Mesenchymal stem cell (in vitro differentiated cells and primary cell): ENCODE measurements at regions not wholly inside any gene's neighbourhood (a gene's known extent, or its start where the extent isn't known, plus 50 kb on each side); places are given as distances from the start of the nearest gene placed in this dataset.
A peak's percentile ranks its signal among the peaks of the same experiment; 100 is the strongest.

ENCODE experiments used
- DNase-seq: peaks from one replicate; pipeline ENCODE4 v3.0.0-alpha.2; 2013
- H2AFZ ChIP-seq: one replicate; pipeline ENCODE4 v1.6.1; 2013; ENCODE audit warnings: low read depth, mild to moderate bottlenecking, control low read depth, inconsistent platforms, low read length, moderate library complexity
- H2AK5ac ChIP-seq: 2 replicates; pipeline ENCODE4 v1.6.1; 2013; ENCODE audit warnings: low read length, moderate library complexity, mild to moderate bottlenecking, inconsistent platforms; ENCODE audit not compliant: severe bottlenecking
- H2BK120ac ChIP-seq: one replicate; pipeline ENCODE4 v1.6.1; 2013; ENCODE audit warnings: low read depth, mild to moderate bottlenecking, inconsistent platforms, low read length, moderate library complexity
- H2BK12ac ChIP-seq, 2 experiments: one replicate each; pipeline ENCODE4 v1.6.1; 2013; ENCODE audit warnings: inconsistent platforms in 2 of 2, low read length in 2 of 2, mild to moderate bottlenecking in 2 of 2, moderate library complexity in 2 of 2, control low read depth in 1 of 2
- H2BK15ac ChIP-seq: one replicate; pipeline ENCODE4 v1.6.1; 2013; ENCODE audit warnings: mild to moderate bottlenecking, low read depth, inconsistent platforms; ENCODE audit not compliant: poor library complexity, severe bottlenecking
- H2BK5ac ChIP-seq: 2 replicates; pipeline ENCODE4 v1.6.1; 2013; ENCODE audit warnings: low read depth, mild to moderate bottlenecking, low read length, control low read depth, inconsistent platforms; ENCODE audit not compliant: poor library complexity, severe bottlenecking
- H3K14ac ChIP-seq, 2 experiments: one replicate each; pipeline ENCODE4 v1.6.1; 2013; ENCODE audit warnings: inconsistent platforms in 2 of 2, low read length in 2 of 2, control low read depth in 1 of 2, mild to moderate bottlenecking in 1 of 2, moderate library complexity in 1 of 2
- H3K18ac ChIP-seq, 2 experiments: one replicate each; pipeline ENCODE4 v1.6.1; 2013; ENCODE audit warnings: inconsistent platforms in 2 of 2, low read length in 2 of 2, control low read depth in 1 of 2, low read depth in 1 of 2, mild to moderate bottlenecking in 1 of 2
- H3K23ac ChIP-seq, 2 experiments: one replicate each; pipeline ENCODE4 v1.6.1; 2013; ENCODE audit warnings: inconsistent platforms in 2 of 2, low read length in 2 of 2, mild to moderate bottlenecking in 2 of 2, moderate library complexity in 2 of 2, control low read depth in 1 of 2
- H3K27ac ChIP-seq: 2 replicates; pipeline ENCODE4 v1.5.1; 2013; ENCODE audit warnings: mild to moderate bottlenecking, moderate library complexity, low read length, control low read depth, inconsistent platforms; ENCODE audit not compliant: poor library complexity, severe bottlenecking
- H3K27me3 ChIP-seq, 2 experiments: 2 replicates each; pipeline versions ENCODE4 v1.6.1 to v1.7.0; 2013; ENCODE audit warnings: low read length in 2 of 2, mild to moderate bottlenecking in 2 of 2, moderate library complexity in 2 of 2, control low read depth in 1 of 2, inconsistent platforms in 1 of 2; ENCODE audit not compliant: control insufficient read depth in 1 of 2, insufficient read depth in 1 of 2
- H3K36me3 ChIP-seq, 2 experiments: 2 replicates each; pipeline versions ENCODE4 v1.6.1 to v1.7.0; 2013; ENCODE audit warnings: low read length in 2 of 2, control low read depth in 1 of 2, inconsistent platforms in 1 of 2, low read depth in 1 of 2, mild to moderate bottlenecking in 1 of 2; ENCODE audit not compliant: insufficient read depth in 2 of 2, control insufficient read depth in 1 of 2
- H3K4ac ChIP-seq, 2 experiments: one replicate each; pipeline ENCODE4 v1.6.1; 2013; ENCODE audit warnings: inconsistent platforms in 2 of 2, low read length in 2 of 2, mild to moderate bottlenecking in 2 of 2, moderate library complexity in 2 of 2, control low read depth in 1 of 2, low read depth in 1 of 2
- H3K4me1 ChIP-seq: 2 replicates; pipeline ENCODE4 v1.6.1; 2013; ENCODE audit warnings: low read depth, low read length, control low read depth; ENCODE audit not compliant: control insufficient read depth, insufficient read depth
- H3K4me2 ChIP-seq: 2 replicates; pipeline ENCODE4 v1.6.1; 2013; ENCODE audit warnings: low read length, mild to moderate bottlenecking, inconsistent platforms; ENCODE audit not compliant: poor library complexity, severe bottlenecking
- H3K4me3 ChIP-seq, 2 experiments: 2 replicates each; pipeline versions ENCODE4 v1.5.1 to v1.7.0; 2013; ENCODE audit warnings: low read length in 2 of 2, mild to moderate bottlenecking in 2 of 2, control low read depth in 1 of 2, low read depth in 1 of 2; ENCODE audit not compliant: insufficient read depth in 1 of 2
- H3K79me1 ChIP-seq: replicated peaks from 2 replicates; pipeline ENCODE4 v1.6.1; 2013; ENCODE audit warnings: mild to moderate bottlenecking, control low read depth, low read length, inconsistent platforms; ENCODE audit not compliant: poor library complexity, severe bottlenecking
- H3K9ac ChIP-seq: 2 replicates; pipeline ENCODE4 v1.7.0; 2013; ENCODE audit warnings: mild to moderate bottlenecking, low read length, moderate library complexity
- H3K9me3 ChIP-seq: 2 replicates; pipeline ENCODE4 v1.7.0; 2013; ENCODE audit warnings: mild to moderate bottlenecking, low read length; ENCODE audit not compliant: control insufficient read depth
- H4K8ac ChIP-seq: one replicate; pipeline ENCODE4 v1.6.1; 2013; ENCODE audit warnings: inconsistent platforms, mild to moderate bottlenecking, low read length, moderate library complexity
- H4K91ac ChIP-seq: one replicate; pipeline ENCODE4 v1.6.1; 2013; ENCODE audit warnings: mild to moderate bottlenecking, low read length, inconsistent platforms
- WGBS: methylation state at CpG from one replicate; pipeline ENCODE4 v1.1.7; 2013; ENCODE audit warnings: mixed read lengths; 5-methylcytosine and 5-hydroxymethylcytosine counted together

DNA sequence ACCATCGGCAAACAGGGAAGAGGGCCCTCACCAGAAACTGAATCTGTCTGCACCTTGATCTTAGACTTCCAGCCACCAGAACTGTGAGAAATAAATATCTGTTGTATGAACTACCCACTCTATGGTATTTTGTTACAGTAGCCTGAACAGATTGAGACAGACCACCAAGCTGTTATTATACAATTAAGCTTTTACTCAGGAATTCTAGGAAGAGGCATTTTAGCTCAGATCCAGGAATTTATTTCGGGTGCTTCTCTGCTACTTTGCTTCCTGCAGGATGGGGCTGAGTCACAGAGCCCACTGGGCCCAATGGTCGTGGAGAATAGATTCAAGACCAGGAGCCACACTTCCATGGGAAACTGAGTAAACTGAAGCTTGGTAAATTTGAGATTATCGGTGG lies 145.5 kb upstream of the PFN2 start:
- WGBS: 88% methylated on average over 3 of the region's 4 CpGs
- DNase-seq: no peak
- no peak overlapping the region for H3K27ac ChIP-seq

GRCh38 chr3:150114873-150115540 lies 144.3 kb upstream of the PFN2 start:
- Histone ChIP-seq H3K23ac (no peak overlapping the region), H4K91ac (no peak overlapping the region), H3K36me3 (no peaks in the 10 kb centered on the region), H2AK5ac (no peak overlapping the region), H2BK15ac (no peak overlapping the region), H3K9me3 (no peaks in the 10 kb centered on the region), H3K27me3 (no peaks in the 10 kb centered on the region), H2AFZ (no peak overlapping the region), H2BK5ac (no peak overlapping the region), H4K8ac (no peak overlapping the region), H3K27ac (no peak overlapping the region), H3K9ac (no peak overlapping the region), H3K4me2 (no peak overlapping the region), H3K4me1 (no peaks in the 10 kb centered on the region), H2BK120ac (no peak overlapping the region), H3K18ac (no peak overlapping the region), H3K14ac (no peak overlapping the region), H3K4me3 (no peak overlapping the region), H3K79me1 (no peaks in the 10 kb centered on the region), H3K4ac (no peak overlapping the region), H2BK12ac (no peak overlapping the region)
- peak; percentile 59 for DNase-seq
- WGBS: 31% methylated on average over 2 of the region's 3 CpGs

More for the DNA sequence above, 145.5 kb upstream of the PFN2 start:
- H3K9ac ChIP-seq: no peak overlapping the region
- H3K14ac ChIP-seq: no peak overlapping the region
- H2BK15ac ChIP-seq: no peak overlapping the region
- H3K4me2 ChIP-seq: no peak overlapping the region
- H4K91ac ChIP-seq: no peak overlapping the region
- H4K8ac ChIP-seq: no peak overlapping the region
- no peak overlapping the region for H2BK12ac ChIP-seq
- H3K4ac ChIP-seq: no peak overlapping the region
- H3K4me1 ChIP-seq: no peaks in the 10 kb centered on the region
- peaks cover 0 to 2% of the 10 kb centered on the region in 2 experiments for H3K27me3 ChIP-seq
- no peaks in the 10 kb centered on the region for H3K79me1 ChIP-seq
- H2BK5ac ChIP-seq: no peak overlapping the region
- H3K23ac ChIP-seq: no peak overlapping the region
- no peaks in the 10 kb centered on the region for H3K36me3 ChIP-seq
- no peak overlapping the region for H2AFZ ChIP-seq
- peak overlapping the region in 1 of 2 experiments; percentile 54 for H3K18ac ChIP-seq
- no peak overlapping the region for H2BK120ac ChIP-seq
- H2AK5ac ChIP-seq: no peak overlapping the region
- H3K4me3 ChIP-seq: no peak overlapping the region
- no peaks in the 10 kb centered on the region for H3K9me3 ChIP-seq

GRCh38 chr3:150114273-150114672 lies 143.6 kb upstream of the PFN2 start:
- H3K79me1 ChIP-seq: no peaks in the 10 kb centered on the region
- 81% methylated on average over 2 of the region's 2 CpGs for WGBS
- no peak overlapping the region for H3K14ac ChIP-seq

DNA sequence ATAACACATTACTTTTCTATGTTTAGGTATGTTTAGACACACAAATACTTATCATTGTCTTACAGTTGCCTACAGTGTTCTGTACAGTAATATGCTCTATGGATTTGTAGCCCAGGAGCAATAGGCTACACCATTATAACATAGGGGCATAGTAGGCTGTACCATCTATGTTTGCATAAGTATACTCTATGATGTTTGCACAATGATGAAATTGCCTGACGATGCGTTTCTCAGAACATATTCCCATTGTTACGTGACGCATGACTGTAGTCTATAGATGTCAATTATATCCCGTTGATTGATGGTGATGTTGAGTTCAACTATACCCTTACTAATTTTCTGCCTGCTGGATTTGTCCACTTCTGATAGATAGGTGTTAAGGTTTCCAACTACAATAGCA lies 139.4 kb upstream of the PFN2 start:
- H4K91ac ChIP-seq: no peak overlapping the region
- no peak overlapping the region for H2AK5ac ChIP-seq
- no peaks in the 10 kb centered on the region for H3K36me3 ChIP-seq
- no peaks in the 10 kb centered on the region for H3K27me3 ChIP-seq
- no peak overlapping the region for H2BK12ac ChIP-seq
- no peak overlapping the region for H3K4me2 ChIP-seq
- no peak overlapping the region for H3K23ac ChIP-seq
- H3K14ac ChIP-seq: no peak overlapping the region
- H3K9me3 ChIP-seq: no peaks in the 10 kb centered on the region
- no peak overlapping the region for H3K4me3 ChIP-seq
- H3K9ac ChIP-seq: no peak overlapping the region
- no peak overlapping the region for H3K18ac ChIP-seq
- no peaks in the 10 kb centered on the region for H3K79me1 ChIP-seq
- H2BK5ac ChIP-seq: no peak overlapping the region
- peaks cover 9% of the 10 kb centered on the region for H3K4me1 ChIP-seq
- no peak overlapping the region for H2BK15ac ChIP-seq
- no peak overlapping the region for H4K8ac ChIP-seq
- no peak overlapping the region for H3K4ac ChIP-seq
- no peak overlapping the region for H3K27ac ChIP-seq
- DNase-seq: no peak
- H2BK120ac ChIP-seq: no peak overlapping the region
- 100% methylated on average over 5 of the region's 5 CpGs for WGBS
- H2AFZ ChIP-seq: no peak overlapping the region

More at GRCh38 chr3:150114273-150114672, 143.6 kb upstream of the PFN2 start:
- H3K9me3 ChIP-seq: no peaks in the 10 kb centered on the region
- H4K91ac ChIP-seq: no peak overlapping the region
- H2BK120ac ChIP-seq: no peak overlapping the region
- no peak overlapping the region for H2AK5ac ChIP-seq
- no peak overlapping the region for H3K9ac ChIP-seq
- H3K4me2 ChIP-seq: no peak overlapping the region
- H3K4ac ChIP-seq: no peak overlapping the region
- H3K27ac ChIP-seq: no peak overlapping the region
- H3K4me1 ChIP-seq: no peaks in the 10 kb centered on the region
- no peak overlapping the region for H2BK15ac ChIP-seq
- DNase-seq: no peak
- H4K8ac ChIP-seq: peak overlapping the region; percentile 84
- no peak overlapping the region for H2BK5ac ChIP-seq
- H3K27me3 ChIP-seq: no peaks in the 10 kb centered on the region
- H3K18ac ChIP-seq: no peak overlapping the region
- H2AFZ ChIP-seq: no peak overlapping the region
- no peaks in the 10 kb centered on the region for H3K36me3 ChIP-seq
- H3K23ac ChIP-seq: no peak overlapping the region
- no peak overlapping the region for H2BK12ac ChIP-seq
- H3K4me3 ChIP-seq: no peak overlapping the region
